ENCODE measurements at regions not wholly inside any gene's neighbourhood (a gene's known extent, or its start where the extent isn't known, plus 50 kb on each side); places are given as distances from the start of the nearest gene placed in this dataset.

DNA sequence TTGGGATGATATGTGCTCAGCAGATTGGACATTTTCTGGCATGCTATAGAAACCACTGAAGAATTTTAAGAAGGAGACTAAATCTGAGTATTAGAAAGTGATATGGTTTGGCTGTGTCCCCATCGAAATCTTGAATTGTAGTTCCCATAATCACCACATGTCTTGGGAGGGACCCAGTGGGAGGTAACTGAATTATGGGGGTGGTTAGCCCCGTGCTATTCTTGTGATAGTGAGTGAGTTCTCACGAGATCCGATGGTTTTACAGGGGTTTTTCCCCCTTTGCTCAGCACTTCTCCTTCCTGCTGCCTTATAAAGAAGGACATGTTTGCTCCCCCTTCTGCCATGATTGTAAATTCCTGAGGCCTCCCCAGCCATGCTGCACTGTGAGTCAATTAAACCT, 535.9 kb upstream of the VRK2 start:
- TF ChIP-seq, protein P1, sequence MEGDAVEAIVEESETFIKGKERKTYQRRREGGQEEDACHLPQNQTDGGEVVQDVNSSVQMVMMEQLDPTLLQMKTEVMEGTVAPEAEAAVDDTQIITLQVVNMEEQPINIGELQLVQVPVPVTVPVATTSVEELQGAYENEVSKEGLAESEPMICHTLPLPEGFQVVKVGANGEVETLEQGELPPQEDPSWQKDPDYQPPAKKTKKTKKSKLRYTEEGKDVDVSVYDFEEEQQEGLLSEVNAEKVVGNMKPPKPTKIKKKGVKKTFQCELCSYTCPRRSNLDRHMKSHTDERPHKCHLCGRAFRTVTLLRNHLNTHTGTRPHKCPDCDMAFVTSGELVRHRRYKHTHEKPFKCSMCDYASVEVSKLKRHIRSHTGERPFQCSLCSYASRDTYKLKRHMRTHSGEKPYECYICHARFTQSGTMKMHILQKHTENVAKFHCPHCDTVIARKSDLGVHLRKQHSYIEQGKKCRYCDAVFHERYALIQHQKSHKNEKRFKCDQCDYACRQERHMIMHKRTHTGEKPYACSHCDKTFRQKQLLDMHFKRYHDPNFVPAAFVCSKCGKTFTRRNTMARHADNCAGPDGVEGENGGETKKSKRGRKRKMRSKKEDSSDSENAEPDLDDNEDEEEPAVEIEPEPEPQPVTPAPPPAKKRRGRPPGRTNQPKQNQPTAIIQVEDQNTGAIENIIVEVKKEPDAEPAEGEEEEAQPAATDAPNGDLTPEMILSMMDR (IDR thresholded peaks at IDR 0.05; ENCODE audit: low read depth, low read length): no peak
- no peak for DNase-seq (ENCODE audit: extremely low read depth, low read depth)

- TF ChIP-seq, protein P1 (IDR thresholded peaks at IDR 0.05; ENCODE audit: low read depth, low read length): no peak
- no peak for DNase-seq (ENCODE audit: extremely low read depth, low read depth)
Observed at GRCh38 chr2:57515366-57515765, 531.2 kb upstream of the VRK2 start.

GRCh38 chr2:57516698-57517340, 529.8 kb upstream of the VRK2 start:
- TF ChIP-seq, protein P1 (IDR thresholded peaks at IDR 0.05; ENCODE audit: low read depth, low read length): peak; percentile 37
- DNase-seq (ENCODE audit: extremely low read depth, low read depth): peak; percentile 3

- TF ChIP-seq, protein P1 (IDR thresholded peaks at IDR 0.05; ENCODE audit: low read depth, low read length): no peak
- DNase-seq (ENCODE audit: extremely low read depth, low read depth): no peak
Observed at GRCh38 chr2:57523304-57523703, 523.3 kb upstream of the VRK2 start.

DNA sequence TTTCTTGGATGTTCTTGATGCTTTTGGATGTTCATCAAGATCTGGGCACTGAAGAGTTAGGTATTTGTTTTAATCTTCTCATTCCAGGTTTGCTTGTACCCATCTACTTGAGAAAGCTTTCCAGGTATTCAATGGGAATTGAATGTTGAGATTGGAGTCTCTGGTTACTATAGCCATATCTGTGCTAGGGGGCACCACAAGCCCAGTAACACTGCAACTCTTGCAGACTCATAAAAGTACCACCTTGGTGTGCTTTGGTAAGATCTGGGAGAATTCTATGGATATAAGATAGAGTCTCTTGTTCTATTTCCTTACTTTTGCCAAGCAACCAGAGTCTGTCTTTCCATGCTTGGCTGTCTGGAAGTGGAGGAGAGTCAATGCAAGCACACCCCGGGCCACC, 518.9 kb upstream of the VRK2 start:
- TF ChIP-seq, protein P1 (IDR thresholded peaks at IDR 0.05; ENCODE audit: low read depth, low read length): no peak
- DNase-seq (ENCODE audit: extremely low read depth, low read depth): no peak

DNA sequence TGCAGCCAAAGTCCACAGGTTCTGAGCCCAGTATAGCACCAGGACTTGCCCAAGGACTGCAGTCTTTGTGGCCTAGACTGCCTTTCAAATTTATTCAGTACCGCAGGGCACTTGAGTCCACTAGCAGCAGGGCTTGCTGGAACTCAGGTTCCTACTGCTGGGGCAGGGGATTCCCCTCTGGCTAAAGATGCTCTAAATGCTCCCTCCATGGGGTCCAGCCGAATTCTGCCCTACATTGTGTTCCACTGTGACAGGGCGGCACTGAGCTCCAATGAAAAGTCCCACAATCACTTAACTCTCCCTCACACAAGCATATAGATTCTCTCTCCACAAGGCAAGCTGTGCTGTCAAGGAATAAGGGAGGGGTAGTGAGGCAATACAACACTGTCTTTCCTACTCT, 518.1 kb upstream of the VRK2 start:
- TF ChIP-seq, protein P1 (IDR thresholded peaks at IDR 0.05; ENCODE audit: low read depth, low read length): no peak
- no peak for DNase-seq (ENCODE audit: extremely low read depth, low read depth)

DNA sequence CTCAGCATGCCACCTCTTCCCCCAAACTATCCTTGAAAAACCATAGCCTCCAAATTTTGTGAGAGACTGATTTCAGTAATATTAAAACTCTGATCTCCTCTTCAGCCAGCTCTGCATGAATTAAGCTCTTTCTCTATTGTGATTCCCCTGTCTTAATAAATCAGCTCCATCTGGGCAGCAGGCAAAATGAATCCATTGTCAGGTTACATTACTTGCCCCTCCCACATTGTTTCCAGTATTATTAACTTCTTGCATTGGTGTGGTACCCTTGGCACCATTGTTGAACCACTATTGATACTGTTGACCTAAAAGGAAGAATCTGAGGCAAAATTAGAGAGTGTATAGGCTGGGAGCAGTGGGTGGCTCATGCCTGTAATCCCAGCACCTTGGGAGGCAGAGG, 512.2 kb upstream of the VRK2 start:
- TF ChIP-seq, protein P1 (IDR thresholded peaks at IDR 0.05; ENCODE audit: low read depth, low read length): no peak
- DNase-seq (ENCODE audit: extremely low read depth, low read depth): no peak

Data from AG09319 (cell line).